IPS-11a (cell line): ENCODE measurements at regions not wholly inside any gene's neighbourhood (a gene's known extent, or its start where the extent isn't known, plus 50 kb on each side); places are given as distances from the start of the nearest gene placed in this dataset.
"Not testable (repeated sequence)": the region's sequence is repeated elsewhere in the genome, so short reads cannot be mapped to it uniquely, and the experiment has no call there.

Experiments
- H3K4me3 ChIP-seq: one replicate; pipeline ENCODE4 v1.5.1; 2013; ENCODE audit warnings: low read depth, low read length, control low read depth

- not testable (repeated sequence) for H3K4me3 ChIP-seq
Measured at GRCh38 chr15:20267996-20268395, 273.6 kb downstream of the GOLGA6L6 start.

GRCh38 chr15:20267051-20267730 lies 274.4 kb downstream of the GOLGA6L6 start:
- not testable (repeated sequence) for H3K4me3 ChIP-seq

GRCh38 chr15:20265710-20266109 lies 275.9 kb downstream of the GOLGA6L6 start:
- not testable (repeated sequence) for H3K4me3 ChIP-seq

- not testable (repeated sequence) for H3K4me3 ChIP-seq
Measured at GRCh38 chr15:20261321-20262280, 280.0 kb downstream of the GOLGA6L6 start.

- H3K4me3 ChIP-seq, result not testable (repeated sequence)
Measured at GRCh38 chr15:20260650-20261049, 280.9 kb downstream of the GOLGA6L6 start.

- not testable (repeated sequence) for H3K4me3 ChIP-seq
Measured at GRCh38 chr15:20259559-20260190, 281.9 kb downstream of the GOLGA6L6 start.

- H3K4me3 ChIP-seq, result not testable (repeated sequence)
Measured at GRCh38 chr15:20256394-20256793, 285.2 kb downstream of the GOLGA6L6 start.

- not testable (repeated sequence) for H3K4me3 ChIP-seq
Measured at GRCh38 chr15:20255641-20256040, 286.0 kb downstream of the GOLGA6L6 start.

- not testable (repeated sequence) for H3K4me3 ChIP-seq
Measured at GRCh38 chr15:20253047-20253615, 288.5 kb downstream of the GOLGA6L6 start.

- not testable (repeated sequence) for H3K4me3 ChIP-seq
Measured at GRCh38 chr15:20252040-20252439, 289.6 kb downstream of the GOLGA6L6 start.

GRCh38 chr15:20251214-20252005 lies 290.2 kb downstream of the GOLGA6L6 start:
- H3K4me3 ChIP-seq, result not testable (repeated sequence)

- not testable (repeated sequence) for H3K4me3 ChIP-seq
Measured at GRCh38 chr15:20250206-20250605, 291.4 kb downstream of the GOLGA6L6 start.

- not testable (repeated sequence) for H3K4me3 ChIP-seq
Measured at GRCh38 chr15:20249677-20249970, 292.0 kb downstream of the GOLGA6L6 start.

- H3K4me3 ChIP-seq, result not testable (repeated sequence)
Measured at GRCh38 chr15:20248434-20248833, 293.2 kb downstream of the GOLGA6L6 start.

GRCh38 chr15:20247137-20247536 lies 294.5 kb downstream of the GOLGA6L6 start:
- not testable (repeated sequence) for H3K4me3 ChIP-seq

- not testable (repeated sequence) for H3K4me3 ChIP-seq
Measured at GRCh38 chr15:20246624-20247023, 295.0 kb downstream of the GOLGA6L6 start.

- H3K4me3 ChIP-seq, result not testable (repeated sequence)
Measured at GRCh38 chr15:20245856-20246255, 295.7 kb downstream of the GOLGA6L6 start.

GRCh38 chr15:20244792-20245191 lies 296.8 kb downstream of the GOLGA6L6 start:
- H3K4me3 ChIP-seq, result not testable (repeated sequence)

- H3K4me3 ChIP-seq, result not testable (repeated sequence)
Measured at GRCh38 chr15:20243486-20244240, 297.9 kb downstream of the GOLGA6L6 start.

GRCh38 chr15:20240366-20240917 lies 301.2 kb downstream of the GOLGA6L6 start:
- H3K4me3 ChIP-seq, result not testable (repeated sequence)
